DMS153 (cell line): ENCODE measurements at regions not wholly inside any gene's neighbourhood (a gene's known extent, or its start where the extent isn't known, plus 50 kb on each side); places are given as distances from the start of the nearest gene placed in this dataset.

Source experiments
- DNase-seq: peaks from one replicate; lab custom pipeline; 2025; lab: John Stamatoyannopoulos, UW

DNA sequence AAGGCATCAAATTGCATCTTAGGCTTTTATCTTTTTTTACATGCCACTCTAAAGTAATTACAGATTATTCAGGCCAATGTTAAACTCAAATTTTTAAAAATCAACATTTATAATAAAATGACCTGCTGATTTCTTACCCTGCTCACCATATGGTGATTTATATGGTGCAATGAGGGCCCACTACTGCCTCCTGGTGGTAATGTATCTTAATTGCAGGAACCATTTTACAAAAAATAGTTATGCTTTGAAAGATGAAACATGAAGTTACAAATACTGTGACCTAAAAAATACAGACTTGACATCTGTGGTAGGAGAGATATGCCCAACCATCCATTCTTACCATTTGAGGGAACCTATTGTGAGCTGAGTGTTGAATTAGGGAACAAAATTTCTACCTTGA is 292.6 kb upstream of the TAS2R1 start:
- no peak for DNase-seq

- DNase-seq: no peak
Measured at GRCh38 chr5:9920697-9921096, 290.5 kb upstream of the TAS2R1 start.

- no peak for DNase-seq
Measured at GRCh38 chr5:9919306-9920030, 289.3 kb upstream of the TAS2R1 start.

- no peak for DNase-seq
Measured at GRCh38 chr5:9905661-9906060, 275.5 kb upstream of the TAS2R1 start.

DNA sequence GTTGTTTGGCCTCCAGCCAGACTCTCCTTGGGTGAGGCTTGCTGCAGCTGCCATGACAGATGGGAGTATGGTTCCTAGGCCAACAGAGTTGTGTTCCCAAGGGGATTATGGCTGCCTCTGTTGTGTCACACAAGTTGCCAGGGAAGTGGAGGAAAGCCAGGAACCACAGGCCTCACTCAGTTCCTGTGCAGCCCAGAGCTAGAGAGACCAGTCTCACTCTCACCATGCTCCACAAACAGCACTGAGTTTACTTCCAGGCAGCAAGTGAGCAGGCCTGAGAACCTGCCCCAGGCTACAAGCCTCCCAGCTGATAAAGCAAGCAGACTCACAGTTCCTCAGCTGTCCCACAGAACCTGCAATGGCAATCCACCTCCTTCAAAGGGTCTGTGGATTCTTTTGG is 273.6 kb upstream of the TAS2R1 start:
- peak; percentile 96 for DNase-seq

DNA sequence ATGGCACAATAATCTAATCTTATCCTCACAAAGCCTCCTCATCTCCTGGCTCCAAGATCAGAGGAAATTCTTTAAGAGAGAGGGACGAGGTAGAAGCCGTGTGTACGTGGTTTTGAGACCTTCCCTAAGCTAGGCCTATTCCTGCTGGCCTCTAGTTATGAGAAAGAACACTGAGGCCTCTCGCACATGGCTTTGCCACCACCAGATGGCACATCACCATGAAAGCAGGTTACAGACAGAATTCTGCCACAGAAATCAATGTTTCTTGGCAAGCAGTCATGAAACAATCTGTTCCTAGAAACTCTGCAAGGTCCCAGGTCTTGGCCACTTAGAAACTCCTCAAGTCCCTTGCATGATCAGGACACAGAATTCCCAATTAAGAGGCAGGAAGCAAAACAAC is 268.2 kb upstream of the TAS2R1 start:
- DNase-seq: peak; percentile 56

GRCh38 chr5:9895302-9895645 is 265.1 kb upstream of the TAS2R1 start:
- DNase-seq: no peak

- no peak for DNase-seq
Measured at GRCh38 chr5:9894571-9895301, 264.6 kb upstream of the TAS2R1 start.

GRCh38 chr5:9892696-9893095 is 262.5 kb upstream of the TAS2R1 start:
- no peak for DNase-seq

DNA sequence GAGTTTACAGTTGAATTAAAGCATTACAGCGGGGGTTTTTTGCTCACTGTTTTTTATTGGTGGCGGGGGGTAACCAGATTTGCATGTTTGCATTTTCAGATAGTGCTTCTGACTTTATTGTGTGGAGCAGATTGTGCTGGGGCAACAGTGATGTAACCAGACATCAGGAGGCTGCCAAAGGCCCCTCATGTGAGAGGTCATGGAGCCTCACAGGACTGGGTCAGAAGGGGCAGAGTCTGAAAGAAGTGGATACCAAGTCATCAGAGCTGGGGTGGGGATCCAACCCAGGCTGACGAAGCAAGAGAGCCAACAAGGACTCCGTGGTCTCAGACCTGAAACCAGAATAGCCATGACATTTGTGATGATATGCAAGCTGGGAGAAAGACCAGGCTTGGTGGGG is 259.4 kb upstream of the TAS2R1 start:
- no peak for DNase-seq

GRCh38 chr5:9888501-9888901 is 258.4 kb upstream of the TAS2R1 start:
- DNase-seq: no peak

DNA sequence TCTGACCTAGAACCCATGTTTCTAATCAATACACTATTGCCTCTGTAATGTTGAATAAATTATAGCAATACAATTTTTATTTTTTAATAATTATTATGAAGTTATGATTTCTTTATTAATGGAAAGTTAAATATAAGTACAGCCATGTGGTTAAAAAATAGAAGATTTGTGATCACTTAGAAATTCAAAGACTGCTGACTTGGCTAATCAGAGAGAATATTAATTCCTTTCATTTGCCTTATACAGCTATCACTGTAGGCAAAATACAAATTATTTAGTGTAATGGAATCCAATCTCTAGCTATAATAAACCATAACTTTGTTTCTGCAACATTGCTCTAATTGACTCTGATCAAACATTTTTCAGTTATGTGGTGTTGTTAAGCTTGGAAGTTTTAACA is 255.0 kb upstream of the TAS2R1 start:
- no peak for DNase-seq

DNA sequence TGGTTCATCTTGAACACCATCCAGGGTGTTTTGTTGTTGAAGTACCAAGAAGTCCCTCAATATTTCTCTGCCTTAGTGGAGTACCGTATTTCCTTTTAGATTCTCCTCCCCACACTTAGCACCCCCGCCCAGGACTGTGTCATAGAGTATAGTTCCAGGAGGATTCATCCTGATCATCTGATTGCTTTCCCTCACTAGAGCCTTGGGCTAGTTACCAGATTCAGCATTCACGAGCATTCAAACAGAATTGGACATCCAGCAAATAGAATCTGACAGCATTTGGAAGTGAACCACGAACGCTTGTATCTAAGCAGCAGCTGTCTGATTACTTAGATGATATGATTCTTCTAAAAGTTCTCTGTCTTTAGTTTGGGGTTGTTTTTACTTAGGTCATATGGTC is 248.1 kb upstream of the TAS2R1 start:
- no peak for DNase-seq

DNA sequence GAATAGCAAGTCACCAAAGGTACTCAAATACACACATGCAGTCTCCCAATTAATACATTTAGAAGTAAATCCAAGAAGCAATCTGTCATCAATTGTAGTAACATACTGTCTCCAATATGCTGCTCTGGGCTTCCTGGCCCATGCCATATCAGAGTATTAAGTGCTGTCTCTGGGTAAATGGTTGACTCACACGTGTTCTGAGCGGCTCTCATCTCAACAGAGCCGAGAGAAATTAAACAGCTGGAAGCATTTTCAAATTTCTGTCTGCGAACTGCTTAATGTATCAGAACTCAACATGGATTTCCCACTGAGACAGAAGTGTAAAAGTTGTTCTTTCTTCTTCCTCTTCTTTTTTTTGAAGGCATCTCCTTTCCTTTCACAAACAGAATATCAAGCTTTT is 247.3 kb upstream of the TAS2R1 start:
- DNase-seq: no peak

DNA sequence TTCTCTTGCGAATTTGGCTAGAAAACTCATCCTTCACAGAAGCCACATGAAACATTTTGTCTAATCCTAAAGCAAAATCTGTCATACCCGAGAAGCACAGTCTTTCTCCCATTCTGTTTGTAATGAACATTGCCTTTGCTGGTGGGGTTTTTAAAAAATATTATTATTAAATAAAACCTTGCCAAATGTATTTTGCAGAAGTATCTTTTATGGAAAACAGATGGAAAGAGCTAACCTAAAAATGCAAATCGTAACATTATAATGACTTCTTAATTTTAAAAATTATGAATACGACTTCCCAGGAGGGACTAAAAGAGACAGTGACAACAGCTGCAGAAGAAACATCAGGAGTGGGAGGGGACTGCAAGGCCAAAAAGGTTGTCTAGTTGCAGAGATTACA is 246.3 kb upstream of the TAS2R1 start:
- no peak for DNase-seq

DNA sequence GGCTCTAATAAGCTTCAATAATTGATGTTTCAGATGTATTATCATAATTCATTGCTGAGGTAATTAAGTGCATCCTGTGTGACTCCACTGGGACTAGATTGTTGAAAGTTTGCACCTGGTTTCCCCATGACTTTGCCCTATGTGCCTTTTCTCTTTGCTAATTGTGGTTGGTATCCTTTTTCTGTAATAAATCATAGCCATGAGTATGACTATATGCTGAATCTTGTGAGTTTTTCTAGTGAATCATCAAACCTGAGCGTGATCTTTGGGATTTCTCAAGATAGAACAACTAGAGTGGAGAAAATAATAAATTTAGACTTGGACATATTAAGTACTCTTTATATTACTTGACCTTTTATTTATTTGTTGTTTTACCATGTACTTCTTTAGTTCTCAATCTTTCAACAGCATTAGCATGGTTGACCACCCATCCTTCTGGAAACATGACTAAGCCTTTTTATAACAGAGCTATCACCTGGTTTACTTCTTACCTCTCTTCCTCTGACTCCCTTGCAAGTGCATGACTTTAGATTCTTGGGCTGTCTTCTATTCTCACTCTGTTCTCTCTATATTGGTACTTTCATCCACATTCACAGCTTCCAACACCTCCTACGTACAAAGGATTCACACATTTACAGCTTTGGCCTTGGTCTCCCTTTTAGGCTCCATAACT is 239.6 kb upstream of the TAS2R1 start:
- DNase-seq: no peak

DNA sequence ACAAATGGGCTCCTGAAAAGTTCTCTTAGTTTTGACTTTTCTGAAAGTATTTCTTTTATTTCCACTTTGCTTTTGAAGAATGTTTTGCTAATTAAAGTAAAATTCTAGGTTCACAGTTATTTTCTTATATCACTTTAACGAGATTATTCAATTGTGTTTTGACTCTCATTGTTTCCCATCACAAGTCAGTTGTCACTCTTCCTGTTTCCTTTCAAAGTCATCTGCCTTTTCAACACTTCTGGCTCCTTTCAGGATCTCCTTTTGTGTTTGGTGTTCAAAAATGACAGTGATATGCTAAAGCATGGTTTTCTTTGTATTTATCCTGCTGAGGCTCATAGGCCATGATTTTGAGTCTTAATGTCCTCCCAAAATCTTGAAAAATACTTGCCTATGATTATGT is 235.4 kb upstream of the TAS2R1 start:
- no peak for DNase-seq

DNA sequence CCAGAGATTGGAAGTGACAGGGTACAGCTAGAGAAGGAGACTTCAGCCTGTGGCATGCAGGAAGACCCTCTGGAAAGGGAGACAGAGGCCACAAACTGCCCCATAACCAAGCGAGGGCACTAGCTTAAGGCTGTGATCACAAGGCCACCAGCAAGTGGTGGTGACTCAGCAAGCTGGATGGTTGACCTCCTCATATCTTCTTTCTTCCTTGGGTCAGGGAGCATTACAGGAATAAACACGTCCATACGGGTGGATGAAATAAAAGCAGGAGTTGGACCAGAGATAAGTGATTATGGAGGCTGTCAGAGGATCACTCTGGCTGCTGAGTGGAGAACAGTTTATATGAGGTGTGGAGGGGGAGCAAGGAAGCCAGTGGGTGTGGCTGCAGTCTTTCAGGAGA is 234.6 kb upstream of the TAS2R1 start:
- no peak for DNase-seq

- no peak for DNase-seq
Measured at GRCh38 chr5:9863486-9863885, 233.3 kb upstream of the TAS2R1 start.

DNA sequence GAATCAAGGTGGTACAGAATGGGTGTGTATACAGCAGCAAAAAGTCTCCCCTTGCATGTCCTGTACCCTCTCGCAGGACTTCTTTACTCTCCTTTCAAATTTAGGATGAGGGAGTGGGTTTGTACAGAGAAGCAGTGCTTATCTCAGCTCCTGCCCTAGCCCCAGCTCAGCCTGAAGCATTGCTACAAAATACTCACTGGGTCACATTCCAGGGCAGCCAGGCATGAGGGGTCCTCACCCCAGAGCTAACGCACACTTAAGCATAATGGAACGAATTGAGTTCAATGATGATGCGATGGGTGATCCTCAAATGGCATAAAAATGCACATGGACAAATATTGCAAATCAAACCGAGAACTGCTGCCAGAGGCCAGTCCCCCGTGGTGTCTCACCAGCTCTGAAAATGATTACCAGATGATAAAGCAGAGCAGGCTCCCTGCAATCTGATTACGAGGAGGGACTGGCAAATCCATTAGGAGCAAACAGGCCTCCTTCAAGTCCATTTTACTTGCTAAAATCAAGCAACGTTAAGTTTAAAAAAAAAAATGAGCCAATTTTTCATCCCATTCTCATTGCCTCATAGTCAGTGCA is 231.6 kb upstream of the TAS2R1 start:
- DNase-seq: no peak

DNA sequence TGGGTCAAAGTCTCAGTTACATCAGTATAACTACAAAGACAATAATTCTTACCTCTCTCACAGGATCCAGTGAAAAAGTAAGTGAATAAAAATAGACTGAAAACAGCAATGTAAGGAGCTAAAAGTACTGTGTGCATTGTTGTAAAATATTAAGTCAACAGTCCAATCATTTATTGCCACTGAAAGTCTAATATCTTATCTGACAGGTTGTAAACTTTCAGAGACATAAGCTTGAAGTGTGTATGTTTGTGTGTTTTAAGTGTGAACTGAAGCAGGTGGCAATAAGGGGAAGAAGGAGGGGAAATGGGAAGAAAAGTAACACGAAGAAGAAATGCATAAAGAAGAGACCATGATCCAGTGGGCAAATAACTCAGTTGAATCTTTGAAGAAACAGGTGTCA is 229.7 kb upstream of the TAS2R1 start:
- no peak for DNase-seq

GRCh38 chr5:9858043-9858442 is 227.9 kb upstream of the TAS2R1 start:
- DNase-seq: no peak

DNA sequence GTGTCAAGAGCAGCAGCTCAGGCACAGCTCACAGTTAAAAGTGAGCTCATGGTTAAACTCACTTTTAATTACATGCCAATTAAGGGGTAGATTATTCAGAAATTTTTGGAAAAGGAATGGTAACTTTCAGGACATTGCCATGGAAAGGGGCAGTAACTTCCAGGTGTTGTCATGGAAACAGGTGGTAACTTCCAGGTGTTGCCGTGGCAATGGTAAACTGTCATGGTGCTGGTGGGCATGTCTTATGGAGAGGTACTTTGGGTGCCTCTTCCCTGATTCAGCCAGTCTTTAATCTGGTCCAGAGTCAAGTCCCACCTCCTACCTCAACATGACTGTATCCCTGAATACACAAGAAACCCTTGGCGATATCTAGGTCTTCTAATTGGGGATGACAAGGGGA is 223.2 kb upstream of the TAS2R1 start:
- DNase-seq: no peak
